ENCODE measurements at regions not wholly inside any gene's neighbourhood (a gene's known extent, or its start where the extent isn't known, plus 50 kb on each side); places are given as distances from the start of the nearest gene placed in this dataset.

- TF ChIP-seq EZH2 (IDR thresholded peaks at IDR 0.05) (no peak), FOXP2 (optimal IDR thresholded peaks at IDR 0.05; ENCODE audit: control extremely low read depth, extremely low read length, insufficient read depth) (no peak), POLR2AphosphoS5 (IDR thresholded peaks at IDR 0.05; ENCODE audit: borderline replicate concordance, low read depth, low read length) (no peak)
- H3K9me3 ChIP-seq (ENCODE audit: low read depth, low read length): no peaks in the 10 kb centered on the region
- H3K9ac ChIP-seq (ENCODE audit: insufficient read length): no peak overlapping the region
- H3K36me3 ChIP-seq (ENCODE audit: insufficient read depth, low read length): no peaks in the 10 kb centered on the region
- DNase-seq (ENCODE audit: low read depth, low spot score): no peak
- no peak overlapping the region for H3K27ac ChIP-seq
- H3K4me3 ChIP-seq: no peak overlapping the region
These were observed 397.3 kb downstream of the LMX1A start for GRCh38 chr1:164958982-164959768.

- no peaks in the 10 kb centered on the region for H3K9me3 ChIP-seq (ENCODE audit: low read depth, low read length)
- H3K36me3 ChIP-seq (ENCODE audit: insufficient read depth, low read length): no peaks in the 10 kb centered on the region
- H3K27ac ChIP-seq: no peak overlapping the region
- H3K4me3 ChIP-seq: no peak overlapping the region
- TF ChIP-seq POLR2AphosphoS5 (IDR thresholded peaks at IDR 0.05; ENCODE audit: borderline replicate concordance, low read depth, low read length): no peak
- TF ChIP-seq EZH2 (IDR thresholded peaks at IDR 0.05): no peak
- no peak for TF ChIP-seq FOXP2 (optimal IDR thresholded peaks at IDR 0.05; ENCODE audit: control extremely low read depth, extremely low read length, insufficient read depth)
- no peak overlapping the region for H3K9ac ChIP-seq (ENCODE audit: insufficient read length)
- no peak for DNase-seq (ENCODE audit: low read depth, low spot score)
These were observed 394.8 kb downstream of the PBX1 start for GRCh38 chr1:164953815-164954214.

GRCh38 chr1:164953098-164953497, 394.1 kb downstream of the PBX1 start:
- no peak overlapping the region for H3K4me3 ChIP-seq
- H3K27ac ChIP-seq: no peak overlapping the region
- 0 out of 2 replicates have a peak, but pooled peaks cover 2% of the 10 kb centered on the region for H3K9me3 ChIP-seq (ENCODE audit: low read depth, low read length)
- DNase-seq (ENCODE audit: low read depth, low spot score): no peak
- no peak overlapping the region for H3K9ac ChIP-seq (ENCODE audit: insufficient read length)
- H3K36me3 ChIP-seq (ENCODE audit: insufficient read depth, low read length): no peaks in the 10 kb centered on the region
- TF ChIP-seq EZH2 (IDR thresholded peaks at IDR 0.05) (no peak), POLR2AphosphoS5 (IDR thresholded peaks at IDR 0.05; ENCODE audit: borderline replicate concordance, low read depth, low read length) (no peak), FOXP2 (optimal IDR thresholded peaks at IDR 0.05; ENCODE audit: control extremely low read depth, extremely low read length, insufficient read depth) (no peak)

GRCh38 chr1:164951508-164951907, 392.5 kb downstream of the PBX1 start:
- Histone ChIP-seq H3K36me3 (ENCODE audit: insufficient read depth, low read length) (no peaks in the 10 kb centered on the region), H3K9me3 (ENCODE audit: low read depth, low read length) (peaks cover 2% of the 10 kb centered on the region; the same call in 1 of the 2 replicates), H3K27ac (no peak overlapping the region), H3K4me3 (no peak overlapping the region), H3K9ac (ENCODE audit: insufficient read length) (no peak overlapping the region)
- no peak for TF ChIP-seq POLR2AphosphoS5 (IDR thresholded peaks at IDR 0.05; ENCODE audit: borderline replicate concordance, low read depth, low read length)
- no peak for TF ChIP-seq EZH2 (IDR thresholded peaks at IDR 0.05)
- no peak for TF ChIP-seq FOXP2 (optimal IDR thresholded peaks at IDR 0.05; ENCODE audit: control extremely low read depth, extremely low read length, insufficient read depth)
- no peak for DNase-seq (ENCODE audit: low read depth, low spot score)

GRCh38 chr1:164950541-164950986, 391.6 kb downstream of the PBX1 start:
- no peak overlapping the region for H3K27ac ChIP-seq
- peaks cover 2% of the 10 kb centered on the region; the same call in 1 of the 2 replicates for H3K9me3 ChIP-seq (ENCODE audit: low read depth, low read length)
- H3K36me3 ChIP-seq (ENCODE audit: insufficient read depth, low read length): no peaks in the 10 kb centered on the region
- TF ChIP-seq POLR2AphosphoS5 (IDR thresholded peaks at IDR 0.05; ENCODE audit: borderline replicate concordance, low read depth, low read length): no peak
- no peak for TF ChIP-seq FOXP2 (optimal IDR thresholded peaks at IDR 0.05; ENCODE audit: control extremely low read depth, extremely low read length, insufficient read depth)
- TF ChIP-seq EZH2 (IDR thresholded peaks at IDR 0.05): no peak
- H3K4me3 ChIP-seq: no peak overlapping the region
- no peak for DNase-seq (ENCODE audit: low read depth, low spot score)
- no peak overlapping the region for H3K9ac ChIP-seq (ENCODE audit: insufficient read length)

GRCh38 chr1:164949771-164950471, 390.9 kb downstream of the PBX1 start:
- Histone ChIP-seq H3K27ac (no peak overlapping the region), H3K9ac (ENCODE audit: insufficient read length) (no peak overlapping the region), H3K36me3 (ENCODE audit: insufficient read depth, low read length) (no peaks in the 10 kb centered on the region), H3K9me3 (ENCODE audit: low read depth, low read length) (peaks cover 2% of the 10 kb centered on the region; the same call in 1 of the 2 replicates), H3K4me3 (no peak overlapping the region)
- DNase-seq (ENCODE audit: low read depth, low spot score): no peak
- TF ChIP-seq EZH2 (IDR thresholded peaks at IDR 0.05) (no peak), POLR2AphosphoS5 (IDR thresholded peaks at IDR 0.05; ENCODE audit: borderline replicate concordance, low read depth, low read length) (no peak), FOXP2 (optimal IDR thresholded peaks at IDR 0.05; ENCODE audit: control extremely low read depth, extremely low read length, insufficient read depth) (no peak)

GRCh38 chr1:164948101-164948500, 389.1 kb downstream of the PBX1 start:
- no peak for TF ChIP-seq POLR2AphosphoS5 (IDR thresholded peaks at IDR 0.05; ENCODE audit: borderline replicate concordance, low read depth, low read length)
- TF ChIP-seq EZH2 (IDR thresholded peaks at IDR 0.05): no peak
- TF ChIP-seq FOXP2 (optimal IDR thresholded peaks at IDR 0.05; ENCODE audit: control extremely low read depth, extremely low read length, insufficient read depth): no peak
- no peak overlapping the region for H3K9ac ChIP-seq (ENCODE audit: insufficient read length)

GRCh38 chr1:164937291-164937690, 378.3 kb downstream of the PBX1 start:
- H3K27ac ChIP-seq: no peak overlapping the region
- TF ChIP-seq POLR2AphosphoS5 (IDR thresholded peaks at IDR 0.05; ENCODE audit: borderline replicate concordance, low read depth, low read length) (no peak), FOXP2 (optimal IDR thresholded peaks at IDR 0.05; ENCODE audit: control extremely low read depth, extremely low read length, insufficient read depth) (no peak), EZH2 (IDR thresholded peaks at IDR 0.05) (no peak)
- DNase-seq (ENCODE audit: low read depth, low spot score): no peak
- H3K4me3 ChIP-seq: no peak overlapping the region
- no peaks in the 10 kb centered on the region for H3K9me3 ChIP-seq (ENCODE audit: low read depth, low read length)
- no peak overlapping the region for H3K9ac ChIP-seq (ENCODE audit: insufficient read length)
- H3K36me3 ChIP-seq (ENCODE audit: insufficient read depth, low read length): no peaks in the 10 kb centered on the region

More at GRCh38 chr1:164948101-164948500, 389.1 kb downstream of the PBX1 start:
- Histone ChIP-seq H3K36me3 (ENCODE audit: insufficient read depth, low read length) (no peaks in the 10 kb centered on the region), H3K9me3 (ENCODE audit: low read depth, low read length) (peaks cover 2% of the 10 kb centered on the region; the same call in 1 of the 2 replicates), H3K4me3 (no peak overlapping the region), H3K27ac (no peak overlapping the region)
- no peak for DNase-seq (ENCODE audit: low read depth, low spot score)
